ENCODE measurements at regions not wholly inside any gene's neighbourhood (a gene's known extent, or its start where the extent isn't known, plus 50 kb on each side); places are given as distances from the start of the nearest gene placed in this dataset.

DNA sequence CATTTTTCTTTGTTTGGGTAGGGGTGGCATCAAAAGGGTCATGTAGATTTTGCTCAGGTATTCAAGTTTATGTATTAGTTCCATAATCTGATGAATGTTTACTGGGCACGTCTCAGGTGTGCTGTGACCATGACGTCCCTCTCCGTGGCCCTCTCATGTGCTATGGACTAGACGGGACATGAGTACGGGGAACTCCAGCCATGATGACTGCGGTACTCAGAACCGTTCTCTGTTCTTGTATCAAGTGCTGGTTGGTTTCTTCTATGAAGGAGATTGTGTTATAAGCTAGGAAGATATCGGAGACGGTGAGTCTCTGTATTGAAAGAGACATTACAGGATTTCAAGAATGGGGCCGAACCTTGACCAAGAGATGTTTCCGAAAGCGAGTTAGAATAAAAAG lies 116.5 kb upstream of the ADARB2 start:
- no peak overlapping the region for H2AK5ac ChIP-seq (ENCODE audit: low read depth, low read length)
- H3K4me3 ChIP-seq (ENCODE audit: low read length in 2 of 2) = no peak overlapping the region
- no peaks in the 10 kb centered on the region for H3K27me3 ChIP-seq (ENCODE audit: control insufficient read depth in 3 of 3, insufficient read depth in 3 of 3, low read depth in 1 of 3, low read length in 3 of 3)
- DNase-seq (ENCODE audit: low spot score) = no peak
- no peaks in the 10 kb centered on the region for H3K79me1 ChIP-seq (ENCODE audit: low read depth, low read length)
- no peak overlapping the region for H3K27ac ChIP-seq (replicated peaks; ENCODE audit: low read length)
- H3K9me3 ChIP-seq (replicated peaks in 1 of 2; ENCODE audit: control insufficient read depth in 2 of 2, insufficient read depth in 1 of 2, low read depth in 1 of 2, low read length in 2 of 2) = no peaks in the 10 kb centered on the region
- no peak overlapping the region for H2BK12ac ChIP-seq (ENCODE audit: low read length)
- H3K18ac ChIP-seq (ENCODE audit: low read length) = no peak overlapping the region
- no CpG with 5 or more reads among the region's 12 CpGs for WGBS, 2 donors (ENCODE audit: extremely low coverage in 2 of 2, insufficient read length in 2 of 2, insufficient replicate concordance in 1 of 2)
- H2BK5ac ChIP-seq (ENCODE audit: low read length) = no peak overlapping the region
- H2BK15ac ChIP-seq (ENCODE audit: low read length) = no peak overlapping the region
- no peak overlapping the region for H3K14ac ChIP-seq (ENCODE audit: low read length)
- no peak overlapping the region for H3K4ac ChIP-seq (ENCODE audit: low read length)
- H2BK120ac ChIP-seq (ENCODE audit: low read depth, low read length) = no peak overlapping the region
- H3K4me1 ChIP-seq (ENCODE audit: control insufficient read depth in 2 of 2, insufficient read depth in 1 of 2, low read depth in 1 of 2, low read length in 2 of 2) = no peaks in the 10 kb centered on the region
- H3K23ac ChIP-seq (ENCODE audit: low read depth, low read length, poor library complexity) = no peak overlapping the region
- H3K4me2 ChIP-seq (ENCODE audit: insufficient read depth, low read length, poor library complexity, severe bottlenecking) = no peak overlapping the region
- H3K9ac ChIP-seq (ENCODE audit: low read depth, low read length, poor library complexity) = no peak overlapping the region
- no peaks in the 10 kb centered on the region for H3K36me3 ChIP-seq (replicated peaks in 1 of 2; ENCODE audit: control insufficient read depth in 2 of 2, insufficient read depth in 2 of 2, low read length in 2 of 2)
- H4K91ac ChIP-seq (ENCODE audit: low read depth, low read length, poor library complexity) = no peak overlapping the region
- no peak overlapping the region for H4K8ac ChIP-seq (ENCODE audit: low read depth, low read length)
- no peak overlapping the region for H2AFZ ChIP-seq (ENCODE audit: low read length)

- H3K27me3 ChIP-seq (ENCODE audit: control insufficient read depth in 3 of 3, insufficient read depth in 3 of 3, low read depth in 1 of 3, low read length in 3 of 3) = no peaks in the 10 kb centered on the region
- no peaks in the 10 kb centered on the region for H3K4me1 ChIP-seq (ENCODE audit: control insufficient read depth in 2 of 2, insufficient read depth in 1 of 2, low read depth in 1 of 2, low read length in 2 of 2)
- no peak overlapping the region for H3K4ac ChIP-seq (ENCODE audit: low read length)
- no peak overlapping the region for H2BK120ac ChIP-seq (ENCODE audit: low read depth, low read length)
- H3K36me3 ChIP-seq (replicated peaks in 1 of 2; ENCODE audit: control insufficient read depth in 2 of 2, insufficient read depth in 2 of 2, low read length in 2 of 2) = no peaks in the 10 kb centered on the region
- WGBS, 2 donors (ENCODE audit: extremely low coverage in 2 of 2, insufficient read length in 2 of 2, insufficient replicate concordance in 1 of 2) = no CpG with 5 or more reads among the region's 6 CpGs
- H2AFZ ChIP-seq (ENCODE audit: low read length) = no peak overlapping the region
- no peak overlapping the region for H3K4me2 ChIP-seq (ENCODE audit: insufficient read depth, low read length, poor library complexity, severe bottlenecking)
- no peak overlapping the region for H2BK12ac ChIP-seq (ENCODE audit: low read length)
- no peak overlapping the region for H2BK15ac ChIP-seq (ENCODE audit: low read length)
- H3K27ac ChIP-seq (replicated peaks; ENCODE audit: low read length) = no peak overlapping the region
- no peak overlapping the region for H3K14ac ChIP-seq (ENCODE audit: low read length)
- no peaks in the 10 kb centered on the region for H3K9me3 ChIP-seq (replicated peaks in 1 of 2; ENCODE audit: control insufficient read depth in 2 of 2, insufficient read depth in 1 of 2, low read depth in 1 of 2, low read length in 2 of 2)
- no peak overlapping the region for H3K9ac ChIP-seq (ENCODE audit: low read depth, low read length, poor library complexity)
- DNase-seq (ENCODE audit: low spot score) = no peak
- H3K79me1 ChIP-seq (ENCODE audit: low read depth, low read length) = no peaks in the 10 kb centered on the region
- H4K8ac ChIP-seq (ENCODE audit: low read depth, low read length) = no peak overlapping the region
- H3K4me3 ChIP-seq (ENCODE audit: low read length in 2 of 2) = no peak overlapping the region
- no peak overlapping the region for H2BK5ac ChIP-seq (ENCODE audit: low read length)
- no peak overlapping the region for H3K23ac ChIP-seq (ENCODE audit: low read depth, low read length, poor library complexity)
- no peak overlapping the region for H2AK5ac ChIP-seq (ENCODE audit: low read depth, low read length)
- no peak overlapping the region for H3K18ac ChIP-seq (ENCODE audit: low read length)
- no peak overlapping the region for H4K91ac ChIP-seq (ENCODE audit: low read depth, low read length, poor library complexity)
These were observed 115.5 kb upstream of the ADARB2 start for GRCh38 chr10:1852841-1853240.

- H3K23ac ChIP-seq (ENCODE audit: low read depth, low read length, poor library complexity) = no peak overlapping the region
- WGBS, 2 donors (ENCODE audit: extremely low coverage in 2 of 2, insufficient read length in 2 of 2, insufficient replicate concordance in 1 of 2) = no CpG with 5 or more reads among the region's 8 CpGs
These were observed 114.4 kb upstream of the ADARB2 start for GRCh38 chr10:1851762-1852161.

DNA sequence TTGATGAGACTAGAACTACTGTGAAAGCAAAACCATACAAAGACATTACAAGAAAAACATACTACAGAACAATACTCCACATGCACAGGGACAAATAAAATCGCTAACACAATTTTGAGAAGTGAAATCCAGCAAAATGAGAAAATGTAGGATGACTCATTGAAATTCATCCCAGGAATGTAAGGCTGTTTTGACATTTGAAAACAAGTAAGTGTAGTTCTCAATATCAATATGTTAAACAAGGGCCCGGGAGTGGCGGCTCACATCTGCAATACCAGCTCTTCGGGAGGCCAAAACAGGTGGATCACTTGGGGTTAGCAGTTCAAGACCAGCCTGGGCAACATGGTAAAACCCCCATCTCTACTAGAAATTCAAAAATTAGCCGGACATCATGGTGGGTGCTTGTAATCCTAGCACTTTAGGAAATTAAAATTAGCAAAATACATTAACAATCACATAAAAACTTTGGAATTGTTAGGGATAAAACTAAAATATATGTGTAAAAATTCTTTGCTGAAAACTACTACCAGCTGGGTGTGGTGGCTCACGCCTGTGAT lies 113.7 kb upstream of the ADARB2 start:
- Histone ChIP-seq H4K8ac (ENCODE audit: low read depth, low read length) (no peak overlapping the region), H3K27ac (replicated peaks; ENCODE audit: low read length) (no peak overlapping the region), H3K79me1 (ENCODE audit: low read depth, low read length) (no peaks in the 10 kb centered on the region), H3K4me3 (ENCODE audit: low read length in 2 of 2) (no peak overlapping the region), H2BK12ac (ENCODE audit: low read length) (no peak overlapping the region), H4K91ac (ENCODE audit: low read depth, low read length, poor library complexity) (no peak overlapping the region), H2BK120ac (ENCODE audit: low read depth, low read length) (no peak overlapping the region), H3K4me2 (ENCODE audit: insufficient read depth, low read length, poor library complexity, severe bottlenecking) (no peak overlapping the region), H3K9me3 (replicated peaks in 1 of 2; ENCODE audit: control insufficient read depth in 2 of 2, insufficient read depth in 1 of 2, low read depth in 1 of 2, low read length in 2 of 2) (no peaks in the 10 kb centered on the region), H2BK15ac (ENCODE audit: low read length) (no peak overlapping the region), H3K18ac (ENCODE audit: low read length) (no peak overlapping the region), H3K4ac (ENCODE audit: low read length) (no peak overlapping the region), H3K9ac (ENCODE audit: low read depth, low read length, poor library complexity) (no peak overlapping the region), H3K4me1 (ENCODE audit: control insufficient read depth in 2 of 2, insufficient read depth in 1 of 2, low read depth in 1 of 2, low read length in 2 of 2) (no peaks in the 10 kb centered on the region), H3K27me3 (ENCODE audit: control insufficient read depth in 3 of 3, insufficient read depth in 3 of 3, low read depth in 1 of 3, low read length in 3 of 3) (no peaks in the 10 kb centered on the region), H2AFZ (ENCODE audit: low read length) (no peak overlapping the region), H3K14ac (ENCODE audit: low read length) (no peak overlapping the region), H3K23ac (ENCODE audit: low read depth, low read length, poor library complexity) (no peak overlapping the region), H3K36me3 (replicated peaks in 1 of 2; ENCODE audit: control insufficient read depth in 2 of 2, insufficient read depth in 2 of 2, low read length in 2 of 2) (no peaks in the 10 kb centered on the region), H2BK5ac (ENCODE audit: low read length) (no peak overlapping the region), H2AK5ac (ENCODE audit: low read depth, low read length) (no peak overlapping the region)
- no CpG with 5 or more reads among the region's 6 CpGs for WGBS, 2 donors (ENCODE audit: extremely low coverage in 2 of 2, insufficient read length in 2 of 2, insufficient replicate concordance in 1 of 2)
- no peak for DNase-seq (ENCODE audit: low spot score)

More at GRCh38 chr10:1851762-1852161, 114.4 kb upstream of the ADARB2 start:
- H3K36me3 ChIP-seq (replicated peaks in 1 of 2; ENCODE audit: control insufficient read depth in 2 of 2, insufficient read depth in 2 of 2, low read length in 2 of 2) = no peaks in the 10 kb centered on the region
- no peak overlapping the region for H2BK15ac ChIP-seq (ENCODE audit: low read length)
- no peak overlapping the region for H2AFZ ChIP-seq (ENCODE audit: low read length)
- no peak overlapping the region for H2BK12ac ChIP-seq (ENCODE audit: low read length)
- no peak overlapping the region for H2BK120ac ChIP-seq (ENCODE audit: low read depth, low read length)
- no peaks in the 10 kb centered on the region for H3K4me1 ChIP-seq (ENCODE audit: control insufficient read depth in 2 of 2, insufficient read depth in 1 of 2, low read depth in 1 of 2, low read length in 2 of 2)
- DNase-seq (ENCODE audit: low spot score) = no peak
- no peak overlapping the region for H3K18ac ChIP-seq (ENCODE audit: low read length)
- H3K9me3 ChIP-seq (replicated peaks in 1 of 2; ENCODE audit: control insufficient read depth in 2 of 2, insufficient read depth in 1 of 2, low read depth in 1 of 2, low read length in 2 of 2) = no peaks in the 10 kb centered on the region
- H3K9ac ChIP-seq (ENCODE audit: low read depth, low read length, poor library complexity) = no peak overlapping the region
- no peak overlapping the region for H2AK5ac ChIP-seq (ENCODE audit: low read depth, low read length)
- no peaks in the 10 kb centered on the region for H3K27me3 ChIP-seq (ENCODE audit: control insufficient read depth in 3 of 3, insufficient read depth in 3 of 3, low read depth in 1 of 3, low read length in 3 of 3)
- no peak overlapping the region for H2BK5ac ChIP-seq (ENCODE audit: low read length)
- H3K79me1 ChIP-seq (ENCODE audit: low read depth, low read length) = no peaks in the 10 kb centered on the region
- no peak overlapping the region for H3K27ac ChIP-seq (replicated peaks; ENCODE audit: low read length)
- no peak overlapping the region for H3K4me3 ChIP-seq (ENCODE audit: low read length in 2 of 2)
- no peak overlapping the region for H3K14ac ChIP-seq (ENCODE audit: low read length)
- no peak overlapping the region for H4K91ac ChIP-seq (ENCODE audit: low read depth, low read length, poor library complexity)
- no peak overlapping the region for H3K4ac ChIP-seq (ENCODE audit: low read length)
- no peak overlapping the region for H4K8ac ChIP-seq (ENCODE audit: low read depth, low read length)
- H3K4me2 ChIP-seq (ENCODE audit: insufficient read depth, low read length, poor library complexity, severe bottlenecking) = no peak overlapping the region
